ENCODE measurements at regions not wholly inside any gene's neighbourhood (a gene's known extent, or its start where the extent isn't known, plus 50 kb on each side); places are given as distances from the start of the nearest gene placed in this dataset.

DNA sequence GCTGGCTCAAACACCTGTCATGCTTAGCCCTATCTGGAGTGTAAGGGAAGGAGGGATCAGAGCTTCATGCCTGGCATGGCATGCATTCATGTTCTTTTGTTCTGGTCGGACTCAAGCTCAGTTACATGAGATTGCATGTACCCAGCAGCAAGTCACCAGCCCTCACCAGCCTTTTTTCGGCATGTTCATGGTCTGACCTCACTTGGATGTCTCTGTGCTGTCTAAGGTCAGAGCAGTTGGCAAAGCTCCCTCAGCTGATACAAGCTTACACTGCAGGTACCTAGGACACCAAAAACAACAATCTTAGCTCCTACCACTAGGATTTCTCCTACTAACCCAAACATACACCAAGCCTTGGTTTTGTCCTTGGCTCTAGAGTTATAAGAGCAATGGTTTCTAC, 152.6 kb downstream of the BARX2 start:
- Histone ChIP-seq H2AFZ (ENCODE audit: low read depth, low read length) (no peak overlapping the region), H4K20me1 (ENCODE audit: insufficient read depth) (no peaks in the 10 kb centered on the region), H3K4me3 (ENCODE audit: low read length) (no peak overlapping the region), H3K9ac (ENCODE audit: low read length) (no peak overlapping the region), H3K9me2 (ENCODE audit: insufficient read depth, low read length) (no peaks in the 10 kb centered on the region), H3K9me3 (ENCODE audit: low read length) (no peaks in the 10 kb centered on the region), H3K36me3 (ENCODE audit: insufficient read depth, low read length) (no peaks in the 10 kb centered on the region), H3F3A (ENCODE audit: insufficient read depth, low read length, poor library complexity, severe bottlenecking) (no peaks in the 10 kb centered on the region), H3K79me2 (replicated peaks; ENCODE audit: insufficient read depth, low read length) (no peaks in the 10 kb centered on the region), H3K27me3 (ENCODE audit: insufficient read depth, low read depth, low read length) (no peaks in the 10 kb centered on the region), H3K4me2 (ENCODE audit: low read length) (no peak overlapping the region), H3K27ac (ENCODE audit: low read length) (no peak overlapping the region)
- TF ChIP-seq MXI1 (conservative IDR thresholded peaks at IDR 0.05; ENCODE audit: poor library complexity, severe bottlenecking) (no peak), RAD21 (conservative IDR thresholded peaks at IDR 0.05) (no peak), REST (IDR thresholded peaks at IDR 0.05; ENCODE audit: borderline replicate concordance) (no peak), EP300 (conservative IDR thresholded peaks at IDR 0.05; ENCODE audit: poor library complexity, severe bottlenecking) (no peak), EZH2 (IDR thresholded peaks at IDR 0.05; ENCODE audit: borderline replicate concordance, insufficient read depth, low read length, poor library complexity, severe bottlenecking) (no peak), TAF1 (IDR thresholded peaks at IDR 0.05; ENCODE audit: low read depth) (no peak), SMC3 (conservative IDR thresholded peaks at IDR 0.05; ENCODE audit: poor library complexity) (no peak), POLR2AphosphoS5 (IDR thresholded peaks at IDR 0.05) (no peak)
- TF ChIP-seq, protein P1, sequence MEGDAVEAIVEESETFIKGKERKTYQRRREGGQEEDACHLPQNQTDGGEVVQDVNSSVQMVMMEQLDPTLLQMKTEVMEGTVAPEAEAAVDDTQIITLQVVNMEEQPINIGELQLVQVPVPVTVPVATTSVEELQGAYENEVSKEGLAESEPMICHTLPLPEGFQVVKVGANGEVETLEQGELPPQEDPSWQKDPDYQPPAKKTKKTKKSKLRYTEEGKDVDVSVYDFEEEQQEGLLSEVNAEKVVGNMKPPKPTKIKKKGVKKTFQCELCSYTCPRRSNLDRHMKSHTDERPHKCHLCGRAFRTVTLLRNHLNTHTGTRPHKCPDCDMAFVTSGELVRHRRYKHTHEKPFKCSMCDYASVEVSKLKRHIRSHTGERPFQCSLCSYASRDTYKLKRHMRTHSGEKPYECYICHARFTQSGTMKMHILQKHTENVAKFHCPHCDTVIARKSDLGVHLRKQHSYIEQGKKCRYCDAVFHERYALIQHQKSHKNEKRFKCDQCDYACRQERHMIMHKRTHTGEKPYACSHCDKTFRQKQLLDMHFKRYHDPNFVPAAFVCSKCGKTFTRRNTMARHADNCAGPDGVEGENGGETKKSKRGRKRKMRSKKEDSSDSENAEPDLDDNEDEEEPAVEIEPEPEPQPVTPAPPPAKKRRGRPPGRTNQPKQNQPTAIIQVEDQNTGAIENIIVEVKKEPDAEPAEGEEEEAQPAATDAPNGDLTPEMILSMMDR (IDR thresholded peaks at IDR 0.05; ENCODE audit: poor library complexity, severe bottlenecking) = no peak

DNA sequence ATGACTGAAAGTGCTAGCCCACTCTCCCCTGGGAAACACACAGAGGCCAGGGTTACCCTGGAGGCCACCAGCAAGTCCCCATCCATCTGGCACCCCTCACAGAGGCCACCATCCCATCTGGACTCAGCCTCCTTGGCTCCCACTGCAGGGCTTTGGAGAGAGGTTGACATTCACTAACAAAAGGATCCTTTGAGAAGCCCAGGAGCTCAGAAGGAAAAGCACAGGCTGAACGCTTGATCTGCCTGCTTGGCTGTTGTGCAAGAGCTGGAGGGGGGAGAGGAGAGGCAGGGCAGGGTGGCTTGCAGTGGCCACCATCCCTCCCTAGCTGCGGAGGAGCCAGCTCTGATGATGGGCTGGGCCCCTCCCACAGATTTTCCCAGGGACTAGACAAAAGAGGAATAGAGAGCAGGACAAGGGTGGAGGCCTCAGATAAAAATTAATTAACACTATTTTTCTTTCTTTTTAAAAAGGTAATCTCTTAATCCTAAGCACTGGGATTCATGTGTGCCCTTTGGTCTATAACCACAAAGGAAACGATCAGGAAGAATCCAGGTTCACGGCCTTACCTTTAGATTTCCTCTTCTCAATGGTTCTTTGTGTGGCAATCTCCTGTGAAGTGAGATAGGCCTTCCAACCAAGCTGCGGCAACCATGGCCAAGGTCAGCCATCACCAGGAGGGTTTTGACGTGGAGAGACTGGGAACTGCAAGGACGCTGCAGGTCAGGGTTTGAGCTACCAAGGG, 154.7 kb downstream of the BARX2 start:
- Histone ChIP-seq H4K20me1 (ENCODE audit: insufficient read depth) (no peaks in the 10 kb centered on the region), H3K9me3 (ENCODE audit: low read length) (no peaks in the 10 kb centered on the region), H3K36me3 (ENCODE audit: insufficient read depth, low read length) (no peaks in the 10 kb centered on the region), H3K4me3 (ENCODE audit: low read length) (no peak overlapping the region), H3K4me2 (ENCODE audit: low read length) (no peak overlapping the region), H3K9me2 (ENCODE audit: insufficient read depth, low read length) (no peaks in the 10 kb centered on the region), H2AFZ (ENCODE audit: low read depth, low read length) (no peak overlapping the region), H3K79me2 (replicated peaks; ENCODE audit: insufficient read depth, low read length) (no peaks in the 10 kb centered on the region), H3F3A (ENCODE audit: insufficient read depth, low read length, poor library complexity, severe bottlenecking) (no peaks in the 10 kb centered on the region), H3K27ac (ENCODE audit: low read length) (no peak overlapping the region), H3K27me3 (ENCODE audit: insufficient read depth, low read depth, low read length) (no peaks in the 10 kb centered on the region), H3K9ac (ENCODE audit: low read length) (no peak overlapping the region)
- TF ChIP-seq EZH2 (IDR thresholded peaks at IDR 0.05; ENCODE audit: borderline replicate concordance, insufficient read depth, low read length, poor library complexity, severe bottlenecking) (no peak), EP300 (conservative IDR thresholded peaks at IDR 0.05; ENCODE audit: poor library complexity, severe bottlenecking) (no peak), SMC3 (conservative IDR thresholded peaks at IDR 0.05; ENCODE audit: poor library complexity) (no peak), POLR2AphosphoS5 (IDR thresholded peaks at IDR 0.05) (no peak), RAD21 (conservative IDR thresholded peaks at IDR 0.05) (no peak), MXI1 (conservative IDR thresholded peaks at IDR 0.05; ENCODE audit: poor library complexity, severe bottlenecking) (no peak), TAF1 (IDR thresholded peaks at IDR 0.05; ENCODE audit: low read depth) (no peak), REST (IDR thresholded peaks at IDR 0.05; ENCODE audit: borderline replicate concordance) (no peak)
- TF ChIP-seq, protein P1 (IDR thresholded peaks at IDR 0.05; ENCODE audit: poor library complexity, severe bottlenecking) = no peak
